Trophoblast cell (in vitro differentiated cells and primary cell): ENCODE measurements at regions not wholly inside any gene's neighbourhood (a gene's known extent, or its start where the extent isn't known, plus 50 kb on each side); places are given as distances from the start of the nearest gene placed in this dataset.

Experiments
- DNase-seq, 2 donors: peaks; one replicate each; pipeline ENCODE4 v3.0.0-alpha.2; 2016
- H2AFZ ChIP-seq: 2 replicates; pipeline ENCODE4 v1.6.1; 2013; ENCODE audit warnings: low read length, moderate library complexity, mild to moderate bottlenecking; ENCODE audit not compliant: insufficient read depth, poor library complexity
- H2AK5ac ChIP-seq: 2 replicates; pipeline ENCODE4 v1.6.1; 2013; ENCODE audit warnings: mild to moderate bottlenecking, low read length
- H2BK120ac ChIP-seq: 2 replicates; pipeline ENCODE4 v1.6.1; 2013; ENCODE audit warnings: low read length, mild to moderate bottlenecking, moderate library complexity; ENCODE audit not compliant: insufficient read depth, poor library complexity
- H2BK12ac ChIP-seq: 2 replicates; pipeline ENCODE4 v1.6.1; 2013; ENCODE audit warnings: mild to moderate bottlenecking, low read length, moderate library complexity
- H2BK5ac ChIP-seq: 2 replicates; pipeline ENCODE4 v1.6.1; 2013; ENCODE audit warnings: low read length, low read depth, moderate library complexity, mild to moderate bottlenecking; ENCODE audit not compliant: poor library complexity
- H3K14ac ChIP-seq: 2 replicates; pipeline ENCODE4 v1.6.1; 2013; ENCODE audit warnings: mild to moderate bottlenecking, low read length
- H3K18ac ChIP-seq: 2 replicates; pipeline ENCODE4 v1.6.1; 2013; ENCODE audit warnings: mild to moderate bottlenecking, low read length
- H3K23ac ChIP-seq: 2 replicates; pipeline ENCODE4 v1.6.1; 2013; ENCODE audit warnings: low read length
- H3K27ac ChIP-seq: 2 replicates; pipeline ENCODE4 v1.5.1; 2013; ENCODE audit warnings: low read depth, mild to moderate bottlenecking, inconsistent platforms, low read length, moderate library complexity
- H3K27me3 ChIP-seq: 2 replicates; pipeline ENCODE4 v1.6.1; 2013; ENCODE audit warnings: inconsistent platforms, mild to moderate bottlenecking, low read length, moderate library complexity; ENCODE audit not compliant: insufficient read depth
- H3K36me3 ChIP-seq, 2 experiments: 1 replicate in 1 of 2; 2 replicates in 1 of 2; pipeline ENCODE4 v1.6.1; 2013; ENCODE audit warnings: low read length in 2 of 2, mild to moderate bottlenecking in 2 of 2, moderate library complexity in 1 of 2; ENCODE audit not compliant: insufficient read depth in 2 of 2, control insufficient read depth in 1 of 2
- H3K4ac ChIP-seq: 2 replicates; pipeline ENCODE4 v1.6.1; 2013; ENCODE audit warnings: low read depth, mild to moderate bottlenecking, low read length, moderate library complexity
- H3K4me1 ChIP-seq, 2 experiments: 1 replicate in 1 of 2; 2 replicates in 1 of 2; pipeline ENCODE4 v1.6.1; 2013; ENCODE audit warnings: low read length in 2 of 2, mild to moderate bottlenecking in 2 of 2, moderate library complexity in 1 of 2; ENCODE audit not compliant: insufficient read depth in 2 of 2, control insufficient read depth in 1 of 2
- H3K4me2 ChIP-seq: 2 replicates; pipeline ENCODE4 v1.6.1; 2013; ENCODE audit warnings: inconsistent platforms, mild to moderate bottlenecking, low read length, moderate library complexity
- H3K4me3 ChIP-seq: 2 replicates; pipeline ENCODE4 v1.5.1; 2013; ENCODE audit warnings: mild to moderate bottlenecking, low read depth, low read length, inconsistent platforms
- H3K79me1 ChIP-seq: one replicate; pipeline ENCODE4 v1.6.1; 2013; ENCODE audit warnings: low read length
- H3K79me2 ChIP-seq: 2 replicates; pipeline ENCODE4 v1.6.1; 2013; ENCODE audit warnings: low read length, mild to moderate bottlenecking; ENCODE audit not compliant: control insufficient read depth, insufficient read depth, poor library complexity
- H3K9ac ChIP-seq: 2 replicates; pipeline ENCODE4 v1.6.1; 2013; ENCODE audit warnings: mild to moderate bottlenecking, low read length
- H3K9me3 ChIP-seq: 2 replicates; pipeline ENCODE4 v1.6.1; 2013; ENCODE audit warnings: low read depth, mild to moderate bottlenecking, control low read depth, inconsistent platforms, low read length; ENCODE audit not compliant: insufficient read depth
- H4K12ac ChIP-seq: 2 replicates; pipeline ENCODE4 v1.6.1; 2013; ENCODE audit warnings: low read depth, mild to moderate bottlenecking, low read length, moderate library complexity
- H4K8ac ChIP-seq: 2 replicates; pipeline ENCODE4 v1.6.1; 2013; ENCODE audit warnings: low read depth, mild to moderate bottlenecking, low read length, moderate library complexity
- H4K91ac ChIP-seq: one replicate; pipeline ENCODE4 v1.6.1; 2013; ENCODE audit warnings: low read depth, mild to moderate bottlenecking, low read length, moderate library complexity
- WGBS: extraction: QIAGEN DNeasy Blood & Tissue Kit; methylation state at CpG from one replicate; pipeline ENCODE4 v1.1.7; 2013; ENCODE audit warnings: missing lambda C conversion rate; ENCODE audit not compliant: insufficient read length, insufficient coverage; ENCODE audit errors: extremely low coverage; 5-methylcytosine and 5-hydroxymethylcytosine counted together

- Histone ChIP-seq H3K4me1 (peaks cover 3 to 4% of the 10 kb centered on the region in 2 experiments), H2AFZ (no peak overlapping the region), H3K9ac (no peak overlapping the region), H3K4me2 (no peak overlapping the region), H3K36me3 (no peaks in the 10 kb centered on the region), H2BK120ac (no peak overlapping the region), H2BK12ac (no peak overlapping the region), H4K12ac (no peak overlapping the region), H3K79me2 (no peaks in the 10 kb centered on the region), H3K4ac (no peak overlapping the region), H3K18ac (no peak overlapping the region), H2AK5ac (no peak overlapping the region), H4K91ac (no peak overlapping the region), H3K27me3 (no peaks in the 10 kb centered on the region), H3K23ac (no peak overlapping the region), H3K14ac (no peak overlapping the region), H3K4me3 (no peak overlapping the region), H3K27ac (no peak overlapping the region), H4K8ac (no peak overlapping the region), H2BK5ac (no peak overlapping the region), H3K79me1 (peaks cover 2% of the 10 kb centered on the region), H3K9me3 (no peaks in the 10 kb centered on the region)
- DNase-seq = peak in 1 of 2 donors; percentile 36
- no CpG with 5 or more reads among the region's 3 CpGs for WGBS
Observed at GRCh38 chr2:48219234-48219554, 95.3 kb upstream of the FOXN2 start.

GRCh38 chr2:48219555-48220436 is 94.7 kb upstream of the FOXN2 start:
- Histone ChIP-seq H3K79me1 (peaks cover 2% of the 10 kb centered on the region), H3K9me3 (no peaks in the 10 kb centered on the region), H3K4ac (no peak overlapping the region), H3K14ac (no peak overlapping the region), H2BK12ac (no peak overlapping the region), H4K12ac (no peak overlapping the region), H3K27me3 (no peaks in the 10 kb centered on the region), H3K4me2 (no peak overlapping the region), H3K18ac (no peak overlapping the region), H2BK5ac (no peak overlapping the region), H2AK5ac (no peak overlapping the region), H3K79me2 (no peaks in the 10 kb centered on the region), H3K27ac (no peak overlapping the region), H3K9ac (no peak overlapping the region), H3K36me3 (no peaks in the 10 kb centered on the region), H2BK120ac (no peak overlapping the region), H4K8ac (no peak overlapping the region), H3K4me3 (no peak overlapping the region), H3K23ac (no peak overlapping the region), H4K91ac (no peak overlapping the region), H3K4me1 (peaks cover 3 to 4% of the 10 kb centered on the region in 2 experiments), H2AFZ (no peak overlapping the region)
- WGBS = no CpG with 5 or more reads among the region's 1 CpG
- DNase-seq = no peak

GRCh38 chr2:48220501-48220900 is 94.0 kb upstream of the FOXN2 start:
- no CpG with 5 or more reads among the region's 1 CpG for WGBS
- Histone ChIP-seq H3K4me3 (no peak overlapping the region), H2BK120ac (no peak overlapping the region)

GRCh38 chr2:48221846-48222516 is 92.5 kb upstream of the FOXN2 start:
- H4K8ac ChIP-seq = no peak overlapping the region
- H3K23ac ChIP-seq = no peak overlapping the region
- H3K4me3 ChIP-seq = no peak overlapping the region
- no peaks in the 10 kb centered on the region for H3K36me3 ChIP-seq
- no peak overlapping the region for H2BK12ac ChIP-seq
- no peak overlapping the region for H3K9ac ChIP-seq
- no peaks in the 10 kb centered on the region for H3K9me3 ChIP-seq
- no peak overlapping the region for H2BK5ac ChIP-seq
- peaks cover 2% of the 10 kb centered on the region for H3K79me1 ChIP-seq
- H2BK120ac ChIP-seq = no peak overlapping the region
- H3K79me2 ChIP-seq = no peaks in the 10 kb centered on the region
- no peak overlapping the region for H3K27ac ChIP-seq
- WGBS = no CpG with 5 or more reads among the region's 4 CpGs
- no peak overlapping the region for H3K18ac ChIP-seq
- no peak overlapping the region for H4K91ac ChIP-seq
- no peak overlapping the region for H2AK5ac ChIP-seq
- no peak overlapping the region for H3K14ac ChIP-seq
- no peak overlapping the region for H2AFZ ChIP-seq
- H3K4me1 ChIP-seq = peaks cover 3 to 4% of the 10 kb centered on the region in 2 experiments
- no peak overlapping the region for H3K4ac ChIP-seq
- H4K12ac ChIP-seq = no peak overlapping the region
- no peak overlapping the region for H3K4me2 ChIP-seq
- DNase-seq = peak in 1 of 2 donors; percentile 57
- no peaks in the 10 kb centered on the region for H3K27me3 ChIP-seq

More at GRCh38 chr2:48220501-48220900, 94.0 kb upstream of the FOXN2 start:
- no peaks in the 10 kb centered on the region for H3K79me2 ChIP-seq
- H2AFZ ChIP-seq = no peak overlapping the region
- H3K4me2 ChIP-seq = no peak overlapping the region
- no peaks in the 10 kb centered on the region for H3K27me3 ChIP-seq
- no peak overlapping the region for H2AK5ac ChIP-seq
- no peak overlapping the region for H3K27ac ChIP-seq
- H2BK5ac ChIP-seq = no peak overlapping the region
- H3K14ac ChIP-seq = no peak overlapping the region
- no peak overlapping the region for H3K4ac ChIP-seq
- H3K36me3 ChIP-seq = no peaks in the 10 kb centered on the region
- H3K4me1 ChIP-seq = peaks cover 3 to 4% of the 10 kb centered on the region in 2 experiments
- H3K9me3 ChIP-seq = no peaks in the 10 kb centered on the region
- DNase-seq = no peak
- no peak overlapping the region for H4K8ac ChIP-seq
- H3K9ac ChIP-seq = no peak overlapping the region
- H3K79me1 ChIP-seq = peaks cover 2% of the 10 kb centered on the region
- no peak overlapping the region for H2BK12ac ChIP-seq
- H3K18ac ChIP-seq = no peak overlapping the region
- no peak overlapping the region for H4K12ac ChIP-seq
- H3K23ac ChIP-seq = no peak overlapping the region
- H4K91ac ChIP-seq = no peak overlapping the region
